HEK293 (cell line): ENCODE measurements at regions not wholly inside any gene's neighbourhood (a gene's known extent, or its start where the extent isn't known, plus 50 kb on each side); places are given as distances from the start of the nearest gene placed in this dataset.

ENCODE experiments used
- CTCF ChIA-PET: fragments of 350-600 bp; formaldehyde crosslinking; extraction: SDS; loops from one replicate; lab custom pipeline; 2021; ENCODE audit warnings: antibody characterized with exemption; lab: Yijun Ruan, JAX
- POLR2A ChIA-PET: fragments of 300-600 bp; formaldehyde crosslinking; extraction: SDS; loops from one replicate; lab custom pipeline; 2020; ENCODE audit warnings: antibody characterized with exemption, inconsistent platforms; lab: Yijun Ruan, JAX
- H3K27ac ChIP-seq: fragments of 200-500 bp; sonication (Bioruptor generic); 2 replicates; pipeline ENCODE4 v1.5.1; 2014; ENCODE audit warnings: low read depth, low read length, control low read depth, inconsistent platforms; ENCODE audit errors: extremely low read depth
- H3K36me3 ChIP-seq, 2 experiments: fragments of 200-500 bp in 1 of 2; sonication (Bioruptor generic) in 1 of 2; 1 replicate in 1 of 2; 2 replicates in 1 of 2; pipeline ENCODE4 v1.5.1; 2014 to 2017; ENCODE audit warnings: inconsistent platforms in 2 of 2, low read length in 2 of 2; ENCODE audit not compliant: control insufficient read depth in 2 of 2, insufficient read depth in 1 of 2
- H3K4me1 ChIP-seq: fragments of 200-500 bp; sonication (Bioruptor generic); 2 replicates; pipeline ENCODE4 v1.5.1; 2014; ENCODE audit warnings: mild to moderate bottlenecking, low read length, inconsistent platforms; ENCODE audit not compliant: control insufficient read depth, insufficient read depth
- H3K4me3 ChIP-seq: 2 replicates; pipeline ENCODE4 v1.5.1; 2011; ENCODE audit warnings: low read depth, mild to moderate bottlenecking, control low read depth, low read length, moderate library complexity
- H3K9me3 ChIP-seq: fragments of 200-500 bp; sonication (Bioruptor generic); 2 replicates; pipeline ENCODE4 v1.5.1; 2014; ENCODE audit warnings: low read depth, low read length, inconsistent platforms; ENCODE audit not compliant: control insufficient read depth, insufficient read depth
- EGR2 ChIP-seq: fragments of 450-650 bp; formaldehyde crosslinking; IDR thresholded peaks from 2 replicates; pipeline ENCODE4 v1.5.1; 2016; ENCODE audit warnings: low read depth, missing biosample characterization, missing genetic modification characterization
- KLF1 ChIP-seq: fragments of 450-650 bp; formaldehyde crosslinking; IDR thresholded peaks from 2 replicates; pipeline ENCODE4 v1.5.1; 2016; ENCODE audit warnings: missing biosample characterization, missing genetic modification characterization
- SP3 ChIP-seq: fragments of 450-650 bp; formaldehyde crosslinking; IDR thresholded peaks from 2 replicates; pipeline ENCODE4 v1.5.1; 2016; ENCODE audit warnings: missing biosample characterization, missing genetic modification characterization
- ZBTB48 ChIP-seq: fragments of 450-650 bp; formaldehyde crosslinking; IDR thresholded peaks from 2 replicates; pipeline ENCODE4 v1.5.1; 2016; ENCODE audit warnings: missing biosample characterization, missing genetic modification characterization
- ZBTB8A ChIP-seq: fragments of 450-650 bp; formaldehyde crosslinking; IDR thresholded peaks from 2 replicates; pipeline ENCODE4 v1.5.1; 2016; ENCODE audit warnings: missing biosample characterization, missing genetic modification characterization
- ZNF132 ChIP-seq: fragments of 450-650 bp; formaldehyde crosslinking; IDR thresholded peaks from 2 replicates; pipeline ENCODE4 v1.5.1; 2017; ENCODE audit warnings: missing biosample characterization, missing genetic modification characterization, borderline replicate concordance
- ZNF140 ChIP-seq: fragments of 450-650 bp; formaldehyde crosslinking; IDR thresholded peaks from 2 replicates; pipeline ENCODE4 v1.5.1; 2016; ENCODE audit warnings: missing biosample characterization, missing genetic modification characterization
- ZNF155 ChIP-seq: fragments of 450-650 bp; formaldehyde crosslinking; IDR thresholded peaks from 2 replicates; pipeline ENCODE4 v1.5.1; 2016; ENCODE audit warnings: missing biosample characterization, missing genetic modification characterization
- ZNF266 ChIP-seq: fragments of 450-650 bp; formaldehyde crosslinking; IDR thresholded peaks from 2 replicates; pipeline ENCODE4 v1.5.1; 2016; ENCODE audit warnings: missing biosample characterization, missing genetic modification characterization, low read depth
- ZNF366 ChIP-seq: fragments of 450-650 bp; formaldehyde crosslinking; conservative IDR thresholded peaks from 2 replicates; pipeline ENCODE4 v1.5.1; 2016; ENCODE audit warnings: missing biosample characterization, missing genetic modification characterization
- ZNF426 ChIP-seq: fragments of 450-650 bp; formaldehyde crosslinking; IDR thresholded peaks from 2 replicates; pipeline ENCODE4 v1.5.1; 2017; ENCODE audit warnings: missing biosample characterization, missing genetic modification characterization, mild to moderate bottlenecking, inconsistent platforms, moderate library complexity
- ZNF548 ChIP-seq: fragments of 450-650 bp; formaldehyde crosslinking; IDR thresholded peaks from 2 replicates; pipeline ENCODE4 v1.5.1; 2016; ENCODE audit warnings: missing biosample characterization, missing genetic modification characterization
- ZNF626 ChIP-seq: fragments of 450-650 bp; sonication (Bioruptor Pico); formaldehyde crosslinking; IDR thresholded peaks from 2 replicates; pipeline ENCODE4 v1.5.1; 2018; ENCODE audit warnings: missing biosample characterization, missing genetic modification characterization, inconsistent platforms
- ZNF660 ChIP-seq: fragments of 450-650 bp; IDR thresholded peaks from 2 replicates; pipeline ENCODE4 v1.5.1; 2018; ENCODE audit warnings: missing biosample characterization, mild to moderate bottlenecking, missing genetic modification characterization
- ZNF707 ChIP-seq: fragments of 450-650 bp; formaldehyde crosslinking; IDR thresholded peaks from 2 replicates; pipeline ENCODE4 v1.5.1; 2016; ENCODE audit warnings: missing biosample characterization, missing genetic modification characterization
- ZNF792 ChIP-seq: fragments of 450-650 bp; formaldehyde crosslinking; IDR thresholded peaks from 2 replicates; pipeline ENCODE4 v1.5.1; 2016; ENCODE audit warnings: missing biosample characterization, missing genetic modification characterization
- ZSCAN23 ChIP-seq: fragments of 450-650 bp; formaldehyde crosslinking; IDR thresholded peaks from 2 replicates; pipeline ENCODE4 v1.5.1; 2016; ENCODE audit warnings: missing biosample characterization, missing genetic modification characterization
- TF ChIP-seq, protein P1 (sequence below): fragments of 450-650 bp; formaldehyde crosslinking; IDR thresholded peaks from 2 replicates; pipeline ENCODE4 v1.5.1; 2016; ENCODE audit warnings: missing biosample characterization, missing genetic modification characterization, low read depth
- TF ChIP-seq, protein P2 (sequence below): fragments of 450-650 bp; formaldehyde crosslinking; IDR thresholded peaks from 2 replicates; pipeline ENCODE4 v1.5.1; 2017; ENCODE audit warnings: missing biosample characterization, missing genetic modification characterization
- TF ChIP-seq, protein P3 (sequence below): fragments of 450-650 bp; formaldehyde crosslinking; IDR thresholded peaks from 2 replicates; pipeline ENCODE4 v1.5.1; 2017; ENCODE audit warnings: missing biosample characterization, missing genetic modification characterization
- TF ChIP-seq, protein P4 (sequence below): fragments of 450-650 bp; formaldehyde crosslinking; IDR thresholded peaks from 2 replicates; pipeline ENCODE4 v1.5.1; 2016; ENCODE audit warnings: missing biosample characterization, missing genetic modification characterization
- TF ChIP-seq, protein P5 (sequence below): fragments of 450-650 bp; formaldehyde crosslinking; IDR thresholded peaks from 2 replicates; pipeline ENCODE4 v1.5.1; 2017; ENCODE audit warnings: missing biosample characterization, missing genetic modification characterization
- TF ChIP-seq, protein P6 (sequence below): fragments of 450-650 bp; formaldehyde crosslinking; IDR thresholded peaks from 2 replicates; pipeline ENCODE4 v1.5.1; 2016; ENCODE audit warnings: missing biosample characterization, missing genetic modification characterization
- TF ChIP-seq, protein P7 (sequence below): fragments of 450-650 bp; formaldehyde crosslinking; IDR thresholded peaks from 2 replicates; pipeline ENCODE4 v1.5.1; 2016; ENCODE audit warnings: missing biosample characterization, missing genetic modification characterization

DNA sequence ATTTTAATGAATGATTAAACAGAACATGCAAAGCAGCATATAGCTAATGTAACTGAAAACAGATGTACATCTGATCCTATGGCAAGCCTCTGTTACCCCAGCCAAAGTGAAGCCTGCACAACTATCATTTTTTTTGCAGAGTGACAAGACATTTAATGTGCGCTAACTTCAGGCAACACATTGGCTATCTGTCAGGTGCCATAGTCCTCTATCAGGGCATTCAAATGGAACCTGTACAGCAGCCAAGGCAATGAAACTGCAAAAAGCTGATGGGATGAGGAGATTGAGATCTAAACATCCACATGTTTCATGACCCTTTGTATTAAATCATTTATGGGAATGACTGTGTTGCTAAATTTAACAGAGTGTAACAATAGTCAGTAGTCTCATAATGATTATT is 1088.5 kb upstream of the TMEM132C start (continued):
- TF ChIP-seq, protein P1, sequence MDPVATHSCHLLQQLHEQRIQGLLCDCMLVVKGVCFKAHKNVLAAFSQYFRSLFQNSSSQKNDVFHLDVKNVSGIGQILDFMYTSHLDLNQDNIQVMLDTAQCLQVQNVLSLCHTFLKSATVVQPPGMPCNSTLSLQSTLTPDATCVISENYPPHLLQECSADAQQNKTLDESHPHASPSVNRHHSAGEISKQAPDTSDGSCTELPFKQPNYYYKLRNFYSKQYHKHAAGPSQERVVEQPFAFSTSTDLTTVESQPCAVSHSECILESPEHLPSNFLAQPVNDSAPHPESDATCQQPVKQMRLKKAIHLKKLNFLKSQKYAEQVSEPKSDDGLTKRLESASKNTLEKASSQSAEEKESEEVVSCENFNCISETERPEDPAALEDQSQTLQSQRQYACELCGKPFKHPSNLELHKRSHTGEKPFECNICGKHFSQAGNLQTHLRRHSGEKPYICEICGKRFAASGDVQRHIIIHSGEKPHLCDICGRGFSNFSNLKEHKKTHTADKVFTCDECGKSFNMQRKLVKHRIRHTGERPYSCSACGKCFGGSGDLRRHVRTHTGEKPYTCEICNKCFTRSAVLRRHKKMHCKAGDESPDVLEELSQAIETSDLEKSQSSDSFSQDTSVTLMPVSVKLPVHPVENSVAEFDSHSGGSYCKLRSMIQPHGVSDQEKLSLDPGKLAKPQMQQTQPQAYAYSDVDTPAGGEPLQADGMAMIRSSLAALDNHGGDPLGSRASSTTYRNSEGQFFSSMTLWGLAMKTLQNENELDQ (tag by site-specific recombination) = no peak
- TF ChIP-seq, protein P2, sequence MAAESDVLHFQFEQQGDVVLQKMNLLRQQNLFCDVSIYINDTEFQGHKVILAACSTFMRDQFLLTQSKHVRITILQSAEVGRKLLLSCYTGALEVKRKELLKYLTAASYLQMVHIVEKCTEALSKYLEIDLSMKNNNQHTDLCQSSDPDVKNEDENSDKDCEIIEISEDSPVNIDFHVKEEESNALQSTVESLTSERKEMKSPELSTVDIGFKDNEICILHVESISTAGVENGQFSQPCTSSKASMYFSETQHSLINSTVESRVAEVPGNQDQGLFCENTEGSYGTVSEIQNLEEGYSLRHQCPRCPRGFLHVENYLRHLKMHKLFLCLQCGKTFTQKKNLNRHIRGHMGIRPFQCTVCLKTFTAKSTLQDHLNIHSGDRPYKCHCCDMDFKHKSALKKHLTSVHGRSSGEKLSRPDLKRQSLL = no peak
- TF ChIP-seq ZNF548 (tag by site-specific recombination) (no peak), ZNF426 (no peak), ZNF132 (tag by site-specific recombination) (no peak), ZNF707 (tag by site-specific recombination) (no peak), ZBTB48 (tag by site-specific recombination) (no peak), EGR2 (tag by site-specific recombination) (no peak)
- TF ChIP-seq, protein P3, sequence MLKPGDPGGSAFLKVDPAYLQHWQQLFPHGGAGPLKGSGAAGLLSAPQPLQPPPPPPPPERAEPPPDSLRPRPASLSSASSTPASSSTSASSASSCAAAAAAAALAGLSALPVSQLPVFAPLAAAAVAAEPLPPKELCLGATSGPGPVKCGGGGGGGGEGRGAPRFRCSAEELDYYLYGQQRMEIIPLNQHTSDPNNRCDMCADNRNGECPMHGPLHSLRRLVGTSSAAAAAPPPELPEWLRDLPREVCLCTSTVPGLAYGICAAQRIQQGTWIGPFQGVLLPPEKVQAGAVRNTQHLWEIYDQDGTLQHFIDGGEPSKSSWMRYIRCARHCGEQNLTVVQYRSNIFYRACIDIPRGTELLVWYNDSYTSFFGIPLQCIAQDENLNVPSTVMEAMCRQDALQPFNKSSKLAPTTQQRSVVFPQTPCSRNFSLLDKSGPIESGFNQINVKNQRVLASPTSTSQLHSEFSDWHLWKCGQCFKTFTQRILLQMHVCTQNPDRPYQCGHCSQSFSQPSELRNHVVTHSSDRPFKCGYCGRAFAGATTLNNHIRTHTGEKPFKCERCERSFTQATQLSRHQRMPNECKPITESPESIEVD (tag by site-specific recombination) = no peak
- TF ChIP-seq, protein P4, sequence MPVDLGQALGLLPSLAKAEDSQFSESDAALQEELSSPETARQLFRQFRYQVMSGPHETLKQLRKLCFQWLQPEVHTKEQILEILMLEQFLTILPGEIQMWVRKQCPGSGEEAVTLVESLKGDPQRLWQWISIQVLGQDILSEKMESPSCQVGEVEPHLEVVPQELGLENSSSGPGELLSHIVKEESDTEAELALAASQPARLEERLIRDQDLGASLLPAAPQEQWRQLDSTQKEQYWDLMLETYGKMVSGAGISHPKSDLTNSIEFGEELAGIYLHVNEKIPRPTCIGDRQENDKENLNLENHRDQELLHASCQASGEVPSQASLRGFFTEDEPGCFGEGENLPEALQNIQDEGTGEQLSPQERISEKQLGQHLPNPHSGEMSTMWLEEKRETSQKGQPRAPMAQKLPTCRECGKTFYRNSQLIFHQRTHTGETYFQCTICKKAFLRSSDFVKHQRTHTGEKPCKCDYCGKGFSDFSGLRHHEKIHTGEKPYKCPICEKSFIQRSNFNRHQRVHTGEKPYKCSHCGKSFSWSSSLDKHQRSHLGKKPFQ = no peak
- TF ChIP-seq, protein P5, sequence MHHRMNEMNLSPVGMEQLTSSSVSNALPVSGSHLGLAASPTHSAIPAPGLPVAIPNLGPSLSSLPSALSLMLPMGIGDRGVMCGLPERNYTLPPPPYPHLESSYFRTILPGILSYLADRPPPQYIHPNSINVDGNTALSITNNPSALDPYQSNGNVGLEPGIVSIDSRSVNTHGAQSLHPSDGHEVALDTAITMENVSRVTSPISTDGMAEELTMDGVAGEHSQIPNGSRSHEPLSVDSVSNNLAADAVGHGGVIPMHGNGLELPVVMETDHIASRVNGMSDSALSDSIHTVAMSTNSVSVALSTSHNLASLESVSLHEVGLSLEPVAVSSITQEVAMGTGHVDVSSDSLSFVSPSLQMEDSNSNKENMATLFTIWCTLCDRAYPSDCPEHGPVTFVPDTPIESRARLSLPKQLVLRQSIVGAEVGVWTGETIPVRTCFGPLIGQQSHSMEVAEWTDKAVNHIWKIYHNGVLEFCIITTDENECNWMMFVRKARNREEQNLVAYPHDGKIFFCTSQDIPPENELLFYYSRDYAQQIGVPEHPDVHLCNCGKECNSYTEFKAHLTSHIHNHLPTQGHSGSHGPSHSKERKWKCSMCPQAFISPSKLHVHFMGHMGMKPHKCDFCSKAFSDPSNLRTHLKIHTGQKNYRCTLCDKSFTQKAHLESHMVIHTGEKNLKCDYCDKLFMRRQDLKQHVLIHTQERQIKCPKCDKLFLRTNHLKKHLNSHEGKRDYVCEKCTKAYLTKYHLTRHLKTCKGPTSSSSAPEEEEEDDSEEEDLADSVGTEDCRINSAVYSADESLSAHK (tag by site-specific recombination) = no peak

DNA sequence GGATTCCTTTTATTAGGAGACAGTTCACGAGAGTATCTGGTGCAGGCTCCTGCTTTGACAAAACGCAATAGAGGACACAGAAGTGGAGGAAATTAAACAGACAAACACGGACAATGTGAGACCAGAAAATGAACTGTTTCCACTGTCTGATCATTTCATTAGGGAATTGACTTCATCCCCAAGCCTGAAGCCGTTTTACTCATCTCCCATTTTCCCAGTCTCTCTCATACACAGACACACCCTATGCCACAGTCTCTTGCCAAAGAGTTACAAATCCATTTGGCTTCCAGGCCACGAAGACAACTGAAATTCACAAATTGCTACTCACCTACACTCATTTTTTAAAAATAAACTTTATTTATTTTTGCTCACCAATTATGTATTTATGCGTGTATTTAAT is 1087.8 kb upstream of the TMEM132C start:
- no peaks in the 10 kb centered on the region for H3K36me3 ChIP-seq
- CTCF ChIA-PET = no interaction called here
- no peaks in the 10 kb centered on the region for H3K9me3 ChIP-seq
- no peaks in the 10 kb centered on the region for H3K4me1 ChIP-seq
- POLR2A ChIA-PET = no interaction called here
- H3K27ac ChIP-seq = no peak overlapping the region
- no peak overlapping the region for H3K4me3 ChIP-seq
- TF ChIP-seq ZNF140 (tag by site-specific recombination) (no peak), ZNF707 (tag by site-specific recombination) (no peak), ZNF366 (no peak), ZNF626 (no peak), SP3 (tag by site-specific recombination) (no peak), ZNF155 (no peak), ZBTB8A (tag by site-specific recombination) (no peak), ZNF660 (no peak), KLF1 (tag by site-specific recombination) (no peak), ZNF548 (tag by site-specific recombination) (no peak), ZNF792 (no peak), ZSCAN23 (no peak), ZNF266 (no peak)
- TF ChIP-seq, protein P6, sequence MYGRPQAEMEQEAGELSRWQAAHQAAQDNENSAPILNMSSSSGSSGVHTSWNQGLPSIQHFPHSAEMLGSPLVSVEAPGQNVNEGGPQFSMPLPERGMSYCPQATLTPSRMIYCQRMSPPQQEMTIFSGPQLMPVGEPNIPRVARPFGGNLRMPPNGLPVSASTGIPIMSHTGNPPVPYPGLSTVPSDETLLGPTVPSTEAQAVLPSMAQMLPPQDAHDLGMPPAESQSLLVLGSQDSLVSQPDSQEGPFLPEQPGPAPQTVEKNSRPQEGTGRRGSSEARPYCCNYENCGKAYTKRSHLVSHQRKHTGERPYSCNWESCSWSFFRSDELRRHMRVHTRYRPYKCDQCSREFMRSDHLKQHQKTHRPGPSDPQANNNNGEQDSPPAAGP = no peak
- TF ChIP-seq, protein P7, sequence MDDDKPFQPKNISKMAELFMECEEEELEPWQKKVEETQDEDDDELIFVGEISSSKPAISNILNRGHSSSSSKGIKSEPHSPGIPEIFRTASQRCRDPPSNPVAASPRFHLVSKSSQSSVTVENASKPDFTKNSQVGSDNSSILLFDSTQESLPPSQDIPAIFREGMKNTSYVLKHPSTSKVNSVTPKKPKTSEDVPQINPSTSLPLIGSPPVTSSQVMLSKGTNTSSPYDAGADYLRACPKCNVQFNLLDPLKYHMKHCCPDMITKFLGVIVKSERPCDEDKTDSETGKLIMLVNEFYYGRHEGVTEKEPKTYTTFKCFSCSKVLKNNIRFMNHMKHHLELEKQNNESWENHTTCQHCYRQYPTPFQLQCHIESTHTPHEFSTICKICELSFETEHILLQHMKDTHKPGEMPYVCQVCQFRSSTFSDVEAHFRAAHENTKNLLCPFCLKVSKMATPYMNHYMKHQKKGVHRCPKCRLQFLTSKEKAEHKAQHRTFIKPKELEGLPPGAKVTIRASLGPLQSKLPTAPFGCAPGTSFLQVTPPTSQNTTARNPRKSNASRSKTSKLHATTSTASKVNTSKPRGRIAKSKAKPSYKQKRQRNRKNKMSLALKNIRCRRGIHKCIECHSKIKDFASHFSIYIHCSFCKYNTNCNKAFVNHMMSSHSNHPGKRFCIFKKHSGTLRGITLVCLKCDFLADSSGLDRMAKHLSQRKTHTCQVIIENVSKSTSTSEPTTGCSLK = no peak
